ENCODE measurements at regions not wholly inside any gene's neighbourhood (a gene's known extent, or its start where the extent isn't known, plus 50 kb on each side); places are given as distances from the start of the nearest gene placed in this dataset.

DNA sequence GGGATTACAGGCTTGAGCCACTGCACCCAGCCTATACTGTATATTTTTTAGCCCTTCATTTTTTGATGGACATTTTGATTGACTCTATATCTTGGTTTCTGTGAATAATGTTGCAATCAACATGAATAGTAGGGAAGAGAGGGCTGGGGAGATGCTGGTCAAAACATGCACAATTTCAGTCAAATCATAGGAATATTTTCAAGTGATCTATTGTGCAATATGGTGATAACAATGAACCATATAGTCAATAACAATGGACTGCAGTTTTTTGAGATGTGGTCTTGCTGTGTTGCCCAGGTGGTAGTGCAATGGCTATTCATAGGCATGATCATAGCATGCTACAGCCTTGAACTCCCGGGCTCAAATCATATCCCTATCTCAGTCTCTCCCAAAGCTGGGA lies 264.7 kb upstream of the TMEFF2 start:
- H3K36me3 ChIP-seq (ENCODE audit: control insufficient read depth in 2 of 2, extremely low read depth in 1 of 2, insufficient read depth in 2 of 2, low read length in 2 of 2): no peaks in the 10 kb centered on the region
- H3K4me2 ChIP-seq (ENCODE audit: insufficient read depth, low read length): no peak overlapping the region
- no peaks in the 10 kb centered on the region for H3K27me3 ChIP-seq (ENCODE audit: control insufficient read depth in 2 of 2, insufficient read depth in 2 of 2, low read length in 2 of 2)
- ChIA-PET POLR2A (no interaction called here), CTCF (no interaction called here)
- no peak overlapping the region for H3K4me3 ChIP-seq (replicated peaks in 1 of 3; ENCODE audit: insufficient read depth in 1 of 3, low read depth in 1 of 3, low read length in 3 of 3)
- H3K79me2 ChIP-seq (ENCODE audit: control insufficient read depth, insufficient read depth, low read length): no peaks in the 10 kb centered on the region
- FAIRE-seq (no peak), DNase-seq (ENCODE audit: low read depth, low spot score) (no peak)
- H3K9me1 ChIP-seq (replicated peaks; ENCODE audit: control insufficient read depth, extremely low read depth, insufficient read depth, low read length): no peaks in the 10 kb centered on the region
- no peak overlapping the region for H2AFZ ChIP-seq (ENCODE audit: low read depth, low read length)
- intact Hi-C loops (cut with micrococcal nuclease): no loop called here
- no TSS peak for BruUV-seq (replicated peaks)
- H3K9me3 ChIP-seq (replicated peaks; ENCODE audit: control insufficient read depth, insufficient read depth, low read length): peaks cover 1% of the 10 kb centered on the region
- no peaks in the 10 kb centered on the region for H3K4me1 ChIP-seq (ENCODE audit: control insufficient read depth, extremely low read depth, insufficient read depth, low read length)
- H3K27ac ChIP-seq (ENCODE audit: insufficient read depth, low read depth, low read length): no peak overlapping the region
- dilution Hi-C loops (cut with MboI; ENCODE audit: extremely low pct_ligation_motif_present, low sequenced_read_pairs): no loop called here
- no peak overlapping the region for H3K9ac ChIP-seq (replicated peaks; ENCODE audit: extremely low read depth, insufficient read depth, low read length)
- no peaks in the 10 kb centered on the region for H4K20me1 ChIP-seq (replicated peaks; ENCODE audit: control insufficient read depth, extremely low read depth, insufficient read depth, low read length)
- TF ChIP-seq, protein P1, sequence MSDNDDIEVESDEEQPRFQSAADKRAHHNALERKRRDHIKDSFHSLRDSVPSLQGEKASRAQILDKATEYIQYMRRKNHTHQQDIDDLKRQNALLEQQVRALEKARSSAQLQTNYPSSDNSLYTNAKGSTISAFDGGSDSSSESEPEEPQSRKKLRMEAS (IDR thresholded peaks at IDR 0.05; ENCODE audit: insufficient read depth, insufficient read length): no peak
- no peak for TF ChIP-seq POLR2A (IDR thresholded peaks at IDR 0.05; ENCODE audit: low read depth, low read length)
- no peak for TF ChIP-seq EZH2 (IDR thresholded peaks at IDR 0.05; ENCODE audit: borderline replicate concordance, low read depth, low read length, severe bottlenecking)
- TF ChIP-seq MYC (IDR thresholded peaks at IDR 0.05; ENCODE audit: low read depth, low read length): no peak
- TF ChIP-seq, protein P2, sequence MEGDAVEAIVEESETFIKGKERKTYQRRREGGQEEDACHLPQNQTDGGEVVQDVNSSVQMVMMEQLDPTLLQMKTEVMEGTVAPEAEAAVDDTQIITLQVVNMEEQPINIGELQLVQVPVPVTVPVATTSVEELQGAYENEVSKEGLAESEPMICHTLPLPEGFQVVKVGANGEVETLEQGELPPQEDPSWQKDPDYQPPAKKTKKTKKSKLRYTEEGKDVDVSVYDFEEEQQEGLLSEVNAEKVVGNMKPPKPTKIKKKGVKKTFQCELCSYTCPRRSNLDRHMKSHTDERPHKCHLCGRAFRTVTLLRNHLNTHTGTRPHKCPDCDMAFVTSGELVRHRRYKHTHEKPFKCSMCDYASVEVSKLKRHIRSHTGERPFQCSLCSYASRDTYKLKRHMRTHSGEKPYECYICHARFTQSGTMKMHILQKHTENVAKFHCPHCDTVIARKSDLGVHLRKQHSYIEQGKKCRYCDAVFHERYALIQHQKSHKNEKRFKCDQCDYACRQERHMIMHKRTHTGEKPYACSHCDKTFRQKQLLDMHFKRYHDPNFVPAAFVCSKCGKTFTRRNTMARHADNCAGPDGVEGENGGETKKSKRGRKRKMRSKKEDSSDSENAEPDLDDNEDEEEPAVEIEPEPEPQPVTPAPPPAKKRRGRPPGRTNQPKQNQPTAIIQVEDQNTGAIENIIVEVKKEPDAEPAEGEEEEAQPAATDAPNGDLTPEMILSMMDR (IDR thresholded peaks at IDR 0.05; ENCODE audit: extremely low read depth in 1 of 2, insufficient read depth in 1 of 2, low read depth in 1 of 2, low read length in 2 of 2): no peak
- TF ChIP-seq FOS (IDR thresholded peaks at IDR 0.05; ENCODE audit: borderline replicate concordance, insufficient read depth, low read length): no peak
- TF ChIP-seq JUN (IDR thresholded peaks at IDR 0.05; ENCODE audit: borderline replicate concordance, insufficient read depth, insufficient read length, low read depth): no peak

DNA sequence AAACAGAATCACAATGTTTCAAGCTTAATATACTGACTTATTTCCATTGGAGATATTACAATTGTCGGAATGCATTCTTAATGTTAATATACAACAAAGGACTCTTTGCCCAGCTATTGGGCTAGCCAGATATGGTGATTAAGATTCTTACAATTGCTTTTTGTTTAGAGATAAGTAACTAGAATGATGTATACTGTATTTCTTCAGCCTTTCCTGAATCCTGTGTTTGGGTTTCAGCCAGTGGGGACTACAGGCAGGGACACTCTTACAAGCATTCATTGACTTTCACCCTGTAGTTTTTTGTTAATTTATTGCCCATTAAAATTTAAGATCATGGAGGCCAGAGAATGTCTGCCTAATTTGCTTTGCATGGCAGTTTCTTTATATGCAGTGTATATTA lies 254.1 kb upstream of the TMEFF2 start:
- no peak for FAIRE-seq
- Histone ChIP-seq H3K27ac (ENCODE audit: insufficient read depth, low read depth, low read length) (no peak overlapping the region), H3K4me2 (ENCODE audit: insufficient read depth, low read length) (no peak overlapping the region), H3K9ac (replicated peaks; ENCODE audit: extremely low read depth, insufficient read depth, low read length) (no peak overlapping the region), H3K9me3 (replicated peaks; ENCODE audit: control insufficient read depth, insufficient read depth, low read length) (no peaks in the 10 kb centered on the region), H2AFZ (ENCODE audit: low read depth, low read length) (no peak overlapping the region), H3K36me3 (ENCODE audit: control insufficient read depth in 2 of 2, extremely low read depth in 1 of 2, insufficient read depth in 2 of 2, low read length in 2 of 2) (no peaks in the 10 kb centered on the region), H3K4me3 (replicated peaks in 1 of 3; ENCODE audit: insufficient read depth in 1 of 3, low read depth in 1 of 3, low read length in 3 of 3) (no peak overlapping the region), H3K79me2 (ENCODE audit: control insufficient read depth, insufficient read depth, low read length) (no peaks in the 10 kb centered on the region), H3K9me1 (replicated peaks; ENCODE audit: control insufficient read depth, extremely low read depth, insufficient read depth, low read length) (no peaks in the 10 kb centered on the region), H3K4me1 (ENCODE audit: control insufficient read depth, extremely low read depth, insufficient read depth, low read length) (no peaks in the 10 kb centered on the region), H4K20me1 (replicated peaks; ENCODE audit: control insufficient read depth, extremely low read depth, insufficient read depth, low read length) (no peaks in the 10 kb centered on the region), H3K27me3 (ENCODE audit: control insufficient read depth in 2 of 2, insufficient read depth in 2 of 2, low read length in 2 of 2) (no peaks in the 10 kb centered on the region)
- intact Hi-C loops (cut with micrococcal nuclease): no loop called here
- no TSS peak for BruUV-seq (replicated peaks)
- CTCF ChIA-PET: no interaction called here
- dilution Hi-C loops (cut with MboI; ENCODE audit: extremely low pct_ligation_motif_present, low sequenced_read_pairs): no loop called here
- POLR2A ChIA-PET: no interaction called here
- TF ChIP-seq FOS (IDR thresholded peaks at IDR 0.05; ENCODE audit: borderline replicate concordance, insufficient read depth, low read length): no peak
- no peak for TF ChIP-seq POLR2A (IDR thresholded peaks at IDR 0.05; ENCODE audit: low read depth, low read length)
- TF ChIP-seq MYC (IDR thresholded peaks at IDR 0.05; ENCODE audit: low read depth, low read length): no peak
- no peak for TF ChIP-seq GATA2 (IDR thresholded peaks at IDR 0.05; ENCODE audit: insufficient read depth, insufficient read length, low read depth, low read length)
- TF ChIP-seq EZH2 (IDR thresholded peaks at IDR 0.05; ENCODE audit: borderline replicate concordance, low read depth, low read length, severe bottlenecking): no peak
- TF ChIP-seq POLR2AphosphoS5 (IDR thresholded peaks at IDR 0.05; ENCODE audit: insufficient read depth, low read depth, low read length): no peak
- DNase-seq (ENCODE audit: low read depth, low spot score): no peak

Data from endothelial cell of umbilical vein (primary cell).